Smooth muscle cell (in vitro differentiated cells): ENCODE measurements at regions not wholly inside any gene's neighbourhood (a gene's known extent, or its start where the extent isn't known, plus 50 kb on each side); places are given as distances from the start of the nearest gene placed in this dataset.

Experiments
- DNase-seq: peaks from one replicate; lab custom pipeline; 2025; ENCODE audit not compliant: unreplicated experiment; lab: John Stamatoyannopoulos, UW
- H2AFZ ChIP-seq: fragments of 200-600 bp; sonication (generic); 2 replicates; pipeline ENCODE4 v1.6.0; 2016; ENCODE audit warnings: antibody characterized with exemption, low read depth, mild to moderate bottlenecking
- H3F3A ChIP-seq: fragments of 200-600 bp; sonication (generic); 2 replicates; pipeline ENCODE4 v1.6.0; 2017; ENCODE audit warnings: antibody characterized with exemption, low read depth
- H3K27ac ChIP-seq: fragments of 200-600 bp; sonication (generic); 2 replicates; pipeline ENCODE4 v1.5.1; 2016; ENCODE audit warnings: low read depth, mild to moderate bottlenecking
- H3K27me3 ChIP-seq: fragments of 200-600 bp; sonication (generic); 2 replicates; pipeline ENCODE4 v1.6.1; 2016; ENCODE audit warnings: low read depth, mild to moderate bottlenecking
- H3K36me3 ChIP-seq: fragments of 200-600 bp; sonication (generic); 2 replicates; pipeline ENCODE4 v1.5.1; 2016; ENCODE audit warnings: low read depth
- H3K4me1 ChIP-seq: fragments of 200-600 bp; sonication (generic); 2 replicates; pipeline ENCODE4 v1.5.1; 2016; ENCODE audit warnings: low read depth
- H3K4me2 ChIP-seq: fragments of 200-600 bp; sonication (generic); 2 replicates; pipeline ENCODE4 v1.6.0; 2016; ENCODE audit warnings: mild to moderate bottlenecking
- H3K4me3 ChIP-seq: fragments of 200-600 bp; sonication (generic); 2 replicates; pipeline ENCODE4 v1.5.1; 2016; ENCODE audit warnings: mild to moderate bottlenecking
- H3K79me2 ChIP-seq: fragments of 200-600 bp; sonication (generic); 2 replicates; pipeline ENCODE4 v1.6.0; 2016; ENCODE audit warnings: low read depth, mild to moderate bottlenecking
- H3K9ac ChIP-seq: fragments of 200-600 bp; sonication (generic); 2 replicates; pipeline ENCODE4 v1.6.0; 2016; ENCODE audit warnings: low read depth
- H3K9me3 ChIP-seq: fragments of 200-600 bp; sonication (generic); replicated peaks from 2 replicates; pipeline ENCODE4 v1.5.1; 2016; ENCODE audit warnings: low read depth
- H4K20me1 ChIP-seq: fragments of 200-600 bp; sonication (generic); 2 replicates; pipeline ENCODE4 v1.6.0; 2016; ENCODE audit warnings: low read depth
- WGBS: methylation state at CpG from one replicate; pipeline ENCODE4 v1.1.7; 2016; ENCODE audit warnings: low lambda C conversion rate; 5-methylcytosine and 5-hydroxymethylcytosine counted together
- TF ChIP-seq, protein P1 (sequence below): fragments of 200-600 bp; sonication (generic); IDR thresholded peaks from 2 replicates; pipeline ENCODE4 v1.5.1; 2017; ENCODE audit warnings: borderline replicate concordance, mild to moderate bottlenecking, antibody characterized with exemption; ENCODE audit not compliant: insufficient read depth, poor library complexity, severe bottlenecking

DNA sequence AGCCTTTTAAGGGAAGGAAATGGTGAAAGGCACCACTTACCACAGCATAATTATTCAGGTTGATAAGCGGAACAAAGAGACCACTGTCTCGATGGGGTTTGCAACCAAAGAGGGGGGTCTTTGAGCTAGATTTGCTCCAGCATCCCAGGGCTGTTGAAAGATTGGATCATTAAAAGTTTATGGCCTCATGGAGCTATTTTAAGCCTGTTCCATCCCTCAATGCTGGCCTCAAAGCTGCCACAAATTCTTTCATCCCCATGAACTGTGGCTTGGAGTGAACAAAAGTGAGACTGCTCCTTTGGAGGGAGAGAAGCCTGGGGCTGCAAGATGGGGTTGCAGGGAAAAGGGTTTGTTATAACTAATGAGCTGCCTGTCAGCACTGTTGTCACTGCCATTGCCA, 209.8 kb downstream of the RTL9 start:
- H3F3A ChIP-seq, result no peaks in the 10 kb centered on the region
- 38% methylated on average over 2 of the region's 2 CpGs for WGBS
- no peaks in the 10 kb centered on the region for H3K79me2 ChIP-seq
- no peaks in the 10 kb centered on the region for H3K36me3 ChIP-seq
- H3K4me3 ChIP-seq, result no peak overlapping the region
- no peak for DNase-seq
- no peaks in the 10 kb centered on the region for H4K20me1 ChIP-seq
- H3K4me2 ChIP-seq, result no peak overlapping the region
- H3K27ac ChIP-seq, result no peak overlapping the region
- no peaks in the 10 kb centered on the region for H3K27me3 ChIP-seq
- H2AFZ ChIP-seq, result no peak overlapping the region
- no peaks in the 10 kb centered on the region for H3K9me3 ChIP-seq
- H3K9ac ChIP-seq, result no peak overlapping the region
- H3K4me1 ChIP-seq, result no peaks in the 10 kb centered on the region
- TF ChIP-seq, protein P1, sequence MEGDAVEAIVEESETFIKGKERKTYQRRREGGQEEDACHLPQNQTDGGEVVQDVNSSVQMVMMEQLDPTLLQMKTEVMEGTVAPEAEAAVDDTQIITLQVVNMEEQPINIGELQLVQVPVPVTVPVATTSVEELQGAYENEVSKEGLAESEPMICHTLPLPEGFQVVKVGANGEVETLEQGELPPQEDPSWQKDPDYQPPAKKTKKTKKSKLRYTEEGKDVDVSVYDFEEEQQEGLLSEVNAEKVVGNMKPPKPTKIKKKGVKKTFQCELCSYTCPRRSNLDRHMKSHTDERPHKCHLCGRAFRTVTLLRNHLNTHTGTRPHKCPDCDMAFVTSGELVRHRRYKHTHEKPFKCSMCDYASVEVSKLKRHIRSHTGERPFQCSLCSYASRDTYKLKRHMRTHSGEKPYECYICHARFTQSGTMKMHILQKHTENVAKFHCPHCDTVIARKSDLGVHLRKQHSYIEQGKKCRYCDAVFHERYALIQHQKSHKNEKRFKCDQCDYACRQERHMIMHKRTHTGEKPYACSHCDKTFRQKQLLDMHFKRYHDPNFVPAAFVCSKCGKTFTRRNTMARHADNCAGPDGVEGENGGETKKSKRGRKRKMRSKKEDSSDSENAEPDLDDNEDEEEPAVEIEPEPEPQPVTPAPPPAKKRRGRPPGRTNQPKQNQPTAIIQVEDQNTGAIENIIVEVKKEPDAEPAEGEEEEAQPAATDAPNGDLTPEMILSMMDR, result no peak

DNA sequence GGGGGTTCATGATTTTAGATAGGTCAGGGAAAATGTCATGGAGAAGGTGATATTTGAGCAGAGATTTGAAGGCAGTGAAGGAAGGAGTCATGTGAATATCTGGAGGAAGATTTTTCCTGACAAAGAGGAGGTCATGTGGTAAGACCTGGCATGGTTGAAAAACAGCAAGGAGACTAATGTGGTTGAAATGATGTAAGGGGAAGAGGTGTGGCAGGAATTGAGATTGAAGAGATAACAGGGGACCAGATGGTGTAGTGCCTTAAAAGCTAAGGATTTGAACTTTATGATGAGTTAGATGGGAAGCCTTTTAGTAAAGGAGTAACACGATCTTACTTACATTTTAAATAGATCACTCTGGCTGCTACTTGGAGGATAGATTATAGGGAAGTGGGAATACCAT, 210.9 kb downstream of the RTL9 start:
- H3F3A ChIP-seq, result no peaks in the 10 kb centered on the region
- H3K4me1 ChIP-seq, result no peaks in the 10 kb centered on the region
- no peaks in the 10 kb centered on the region for H3K36me3 ChIP-seq
- H3K9me3 ChIP-seq, result no peaks in the 10 kb centered on the region
- DNase-seq, result no peak
- no peaks in the 10 kb centered on the region for H3K79me2 ChIP-seq
- H3K27me3 ChIP-seq, result no peaks in the 10 kb centered on the region
- TF ChIP-seq, protein P1, result no peak
- no peak overlapping the region for H3K4me3 ChIP-seq
- WGBS, result 63% methylated on average over 1 of the region's 1 CpG
- H2AFZ ChIP-seq, result no peak overlapping the region
- no peak overlapping the region for H3K9ac ChIP-seq
- no peaks in the 10 kb centered on the region for H4K20me1 ChIP-seq
- H3K4me2 ChIP-seq, result no peak overlapping the region
- no peak overlapping the region for H3K27ac ChIP-seq

DNA sequence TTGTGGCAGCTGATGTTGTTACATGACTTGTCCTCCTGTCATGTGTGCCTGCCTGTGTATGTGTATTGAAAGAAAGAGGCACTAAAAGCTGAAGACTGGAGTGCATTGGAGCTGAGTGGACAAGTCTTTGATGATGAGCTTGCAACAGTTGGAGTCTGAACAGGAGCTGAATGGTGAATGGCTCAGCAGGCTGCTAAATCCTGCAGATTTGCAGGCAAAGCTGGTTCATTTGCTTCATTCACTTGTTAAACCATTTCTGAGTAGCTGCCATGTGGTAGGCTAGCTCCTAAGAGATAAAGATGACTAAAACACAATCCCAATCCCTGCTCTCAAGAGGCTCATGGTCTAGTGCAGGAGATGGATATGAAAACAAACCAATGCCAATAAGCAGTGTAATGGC, 217.3 kb downstream of the CHRDL1 start:
- no peak overlapping the region for H2AFZ ChIP-seq
- no peaks in the 10 kb centered on the region for H3K36me3 ChIP-seq
- no peaks in the 10 kb centered on the region for H3K9me3 ChIP-seq
- H4K20me1 ChIP-seq, result no peaks in the 10 kb centered on the region
- no peak overlapping the region for H3K27ac ChIP-seq
- no peaks in the 10 kb centered on the region for H3F3A ChIP-seq
- H3K79me2 ChIP-seq, result no peaks in the 10 kb centered on the region
- no peak overlapping the region for H3K4me3 ChIP-seq
- no peak overlapping the region for H3K9ac ChIP-seq
- H3K27me3 ChIP-seq, result no peaks in the 10 kb centered on the region
- TF ChIP-seq, protein P1, result no peak
- DNase-seq, result no peak
- no peak overlapping the region for H3K4me2 ChIP-seq
- no peaks in the 10 kb centered on the region for H3K4me1 ChIP-seq

DNA sequence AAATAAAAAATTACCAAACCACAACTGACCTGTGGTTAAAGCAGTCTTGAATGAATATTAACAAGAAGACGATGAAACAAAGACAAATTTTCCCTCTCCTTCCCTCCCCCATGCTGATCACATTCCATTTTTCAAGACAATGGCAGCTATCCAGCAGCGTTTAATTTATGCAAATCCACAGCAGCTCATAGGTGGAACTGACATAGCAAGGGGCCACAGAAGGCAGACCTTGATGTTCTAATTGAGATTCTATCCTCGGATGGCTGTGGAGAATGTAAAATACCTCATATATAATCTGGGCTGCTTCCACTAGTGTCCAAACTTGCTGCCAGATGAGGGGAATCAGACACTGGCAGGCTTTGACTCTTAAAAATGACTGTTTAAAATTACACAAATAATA, 211.5 kb downstream of the CHRDL1 start:
- no peak overlapping the region for H3K4me3 ChIP-seq
- DNase-seq, result no peak
- H3K79me2 ChIP-seq, result no peaks in the 10 kb centered on the region
- 75% methylated on average over 3 of the region's 3 CpGs for WGBS
- H3K27ac ChIP-seq, result no peak overlapping the region
- no peak overlapping the region for H3K9ac ChIP-seq
- no peaks in the 10 kb centered on the region for H3K27me3 ChIP-seq
- no peaks in the 10 kb centered on the region for H3K9me3 ChIP-seq
- H3F3A ChIP-seq, result no peaks in the 10 kb centered on the region
- H3K4me2 ChIP-seq, result no peak overlapping the region
- no peaks in the 10 kb centered on the region for H3K36me3 ChIP-seq
- peaks cover 5% of the 10 kb centered on the region for H3K4me1 ChIP-seq
- no peak overlapping the region for H2AFZ ChIP-seq
- TF ChIP-seq, protein P1, result no peak
- H4K20me1 ChIP-seq, result no peaks in the 10 kb centered on the region
